CD4-positive, alpha-beta T cell treated with Interleukin-2 at 100 ng/mL for 4 hours (primary cell): ENCODE measurements at regions not wholly inside any gene's neighbourhood (a gene's known extent, or its start where the extent isn't known, plus 50 kb on each side); places are given as distances from the start of the nearest gene placed in this dataset.
A peak's percentile ranks its signal among the peaks of the same experiment; 100 is the strongest.

Experiments used
- DNase-seq: peaks from one replicate; pipeline ENCODE4 v3.0.0-alpha.2; 2020; ENCODE audit warnings: low spot score

DNA sequence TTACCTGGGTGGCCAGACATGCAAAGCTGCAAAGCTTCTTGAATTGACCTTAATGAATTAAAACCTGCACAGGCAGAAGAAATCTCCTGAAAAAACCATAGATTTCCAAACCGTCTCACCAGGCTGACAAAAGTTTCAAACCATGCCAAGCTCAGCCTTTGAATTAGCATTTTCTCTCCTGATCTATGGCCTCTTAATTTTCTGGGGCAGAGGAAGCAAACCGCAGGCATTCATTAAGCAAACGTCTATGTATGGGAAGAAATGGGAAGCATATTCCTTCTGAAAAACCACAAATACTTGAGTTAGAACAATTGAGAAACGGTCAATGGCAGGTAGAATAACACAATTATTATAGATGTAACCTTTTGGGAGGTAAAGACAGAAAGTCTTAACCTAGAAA, 500.2 kb upstream of the NR2F2 start:
- DNase-seq, result no peak

DNA sequence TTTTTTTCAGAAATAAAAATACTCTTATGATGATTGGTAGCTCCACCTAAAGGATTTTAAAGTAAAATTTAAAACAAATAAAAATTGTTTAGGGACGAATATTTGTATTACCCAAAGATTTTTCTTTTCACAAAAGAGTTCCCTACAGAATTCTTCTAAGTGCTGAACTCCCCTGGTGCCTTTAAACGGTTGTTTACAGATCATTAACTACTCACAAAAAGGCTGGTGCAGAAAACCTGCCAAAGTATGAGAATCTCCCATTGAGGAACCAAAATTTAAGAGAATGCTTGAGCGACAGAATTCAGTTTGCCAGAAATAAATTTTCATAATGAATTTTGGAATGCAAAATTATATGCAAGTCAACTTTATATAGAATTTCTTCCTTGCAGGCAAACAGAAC, 497.8 kb upstream of the NR2F2 start:
- DNase-seq, result no peak

DNA sequence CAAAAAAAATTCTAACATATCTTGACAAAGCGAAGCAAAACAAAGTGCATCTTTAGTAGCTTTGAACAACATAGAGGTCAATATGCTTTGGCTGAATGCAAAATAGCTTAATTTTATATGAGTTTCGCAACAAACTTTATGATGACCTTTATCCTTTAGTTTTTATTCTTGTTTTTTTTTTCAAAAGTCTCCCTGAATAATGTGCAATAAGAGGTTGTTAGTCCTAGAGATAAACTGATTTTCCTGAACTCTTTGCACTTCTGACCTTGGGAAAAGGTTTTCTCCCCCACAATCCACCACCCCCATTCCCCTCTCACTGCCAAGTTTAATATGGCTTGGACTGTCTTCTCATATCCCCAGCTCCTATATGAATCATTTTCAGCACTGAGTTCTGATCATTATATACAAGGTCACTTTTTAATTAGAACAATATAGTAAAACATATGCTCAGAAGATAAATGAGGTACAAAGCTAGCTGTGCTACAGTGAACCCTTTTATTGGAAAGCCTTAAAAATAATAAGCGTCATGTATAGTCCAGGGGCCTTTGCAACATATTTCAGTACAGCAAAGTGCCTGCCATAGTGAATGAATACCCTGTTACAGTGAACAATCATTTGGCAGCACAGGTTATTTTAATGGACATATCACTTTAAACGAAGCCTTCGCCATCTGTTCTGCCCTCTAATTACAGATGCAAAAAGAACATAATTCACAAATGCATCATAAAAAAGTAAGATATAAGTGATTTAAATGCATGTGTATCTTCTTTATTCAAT, 496.3 kb upstream of the NR2F2 start:
- DNase-seq, result no peak

DNA sequence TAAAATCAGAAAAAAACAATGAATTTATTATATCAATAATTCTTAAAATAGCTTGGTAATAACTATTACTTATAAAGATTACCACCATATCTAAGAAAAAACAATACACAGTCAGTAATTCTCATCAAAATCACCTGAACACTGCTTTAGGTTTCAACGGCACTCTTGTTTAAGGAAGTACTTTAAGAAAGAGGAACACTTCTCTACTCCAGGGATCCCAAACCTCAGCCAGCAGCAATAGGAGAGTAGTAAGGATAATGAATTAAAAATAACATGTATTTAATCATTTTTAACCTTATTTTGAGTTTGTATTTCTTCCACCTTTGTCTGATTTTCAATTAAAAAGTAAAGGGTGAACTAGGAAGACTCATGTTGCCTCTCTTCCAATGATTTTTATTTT, 494.0 kb upstream of the NR2F2 start:
- DNase-seq, result no peak

DNA sequence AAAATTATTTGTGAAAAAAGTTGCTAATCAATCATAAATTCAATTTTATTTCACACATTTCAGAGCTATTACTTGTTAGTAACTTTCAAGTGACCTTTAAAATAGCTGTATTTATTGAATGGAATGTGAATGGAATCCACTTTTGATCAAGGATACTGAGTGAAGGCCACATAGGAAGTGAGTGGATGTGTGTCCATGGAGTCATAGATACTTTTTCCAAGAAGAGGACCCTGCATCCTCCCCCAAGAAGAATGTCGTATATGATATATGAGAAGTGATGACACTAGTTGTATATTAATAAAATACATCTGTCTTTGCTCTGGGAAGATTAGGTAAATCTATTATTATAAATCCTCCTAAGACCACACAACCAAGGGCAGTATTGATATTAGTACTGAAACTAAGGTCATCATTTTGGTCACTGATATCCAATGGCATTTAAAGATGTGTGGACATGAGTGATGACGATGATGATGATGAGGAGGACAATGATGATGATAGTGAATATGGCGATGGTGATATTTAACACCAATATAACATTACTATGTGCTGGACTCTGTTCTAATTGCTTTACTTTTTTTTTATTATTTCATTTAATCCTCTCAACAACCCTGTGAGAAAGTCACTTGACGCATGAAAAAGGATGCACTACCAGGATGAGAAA, 493.0 kb upstream of the NR2F2 start:
- no peak for DNase-seq

DNA sequence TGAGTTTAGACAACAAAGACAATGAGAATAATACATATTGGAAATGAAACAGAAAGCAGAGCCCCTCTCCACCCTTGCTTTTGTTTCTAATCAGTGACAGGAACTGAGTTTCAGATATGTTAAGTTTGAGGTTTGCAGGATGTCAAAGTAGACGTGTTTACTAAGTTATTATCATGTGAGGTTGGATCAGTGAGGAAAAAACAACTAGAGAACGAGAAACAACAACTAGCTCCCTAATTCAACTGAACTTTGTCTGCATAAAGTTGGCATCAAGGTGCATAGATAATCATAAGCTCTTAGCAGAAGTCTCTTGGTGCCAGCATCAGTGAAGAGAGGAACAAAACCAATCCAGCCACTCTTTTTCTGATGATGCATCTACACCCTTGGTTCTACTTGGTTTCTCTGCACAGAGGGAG, 491.1 kb upstream of the NR2F2 start:
- DNase-seq, result peak; percentile 10

DNA sequence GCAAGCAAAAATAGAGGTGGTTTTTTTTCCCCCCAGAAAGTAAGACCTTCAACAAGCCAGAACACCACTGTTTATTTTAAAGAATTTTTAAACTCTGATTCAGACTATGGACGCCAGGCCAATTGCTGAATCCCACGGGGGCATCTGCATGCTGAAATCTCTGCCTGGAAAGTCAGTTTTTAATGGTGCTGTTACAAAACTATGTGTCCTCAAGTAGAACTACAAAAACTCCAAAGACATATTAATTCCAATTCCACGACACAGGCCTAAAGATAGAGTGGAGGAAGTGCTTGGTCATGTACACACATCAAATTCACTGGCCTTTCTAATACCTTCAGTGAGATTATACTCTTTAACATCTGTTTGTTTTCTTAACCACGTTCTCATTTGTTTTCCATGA, 490.5 kb upstream of the NR2F2 start:
- DNase-seq, result no peak

DNA sequence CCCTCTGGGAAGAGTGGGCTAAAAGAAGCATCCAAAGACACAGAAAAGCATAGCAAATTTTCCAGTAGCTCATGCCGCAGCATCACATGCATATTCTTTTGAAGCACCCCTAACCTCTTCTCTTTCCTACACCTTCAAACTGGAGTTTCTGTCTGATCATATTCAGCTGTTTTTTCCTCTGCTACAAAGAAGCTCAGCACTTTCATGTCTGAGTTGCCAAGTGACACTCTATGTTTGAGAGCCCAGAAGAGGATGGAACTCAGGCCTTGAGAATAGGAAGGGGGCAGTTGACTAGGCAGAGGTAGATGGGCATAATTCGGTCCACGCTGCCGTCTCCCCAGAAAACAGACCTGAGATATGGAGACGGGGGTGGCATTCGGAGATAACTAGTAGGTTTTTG, 489.6 kb upstream of the NR2F2 start:
- no peak for DNase-seq

DNA sequence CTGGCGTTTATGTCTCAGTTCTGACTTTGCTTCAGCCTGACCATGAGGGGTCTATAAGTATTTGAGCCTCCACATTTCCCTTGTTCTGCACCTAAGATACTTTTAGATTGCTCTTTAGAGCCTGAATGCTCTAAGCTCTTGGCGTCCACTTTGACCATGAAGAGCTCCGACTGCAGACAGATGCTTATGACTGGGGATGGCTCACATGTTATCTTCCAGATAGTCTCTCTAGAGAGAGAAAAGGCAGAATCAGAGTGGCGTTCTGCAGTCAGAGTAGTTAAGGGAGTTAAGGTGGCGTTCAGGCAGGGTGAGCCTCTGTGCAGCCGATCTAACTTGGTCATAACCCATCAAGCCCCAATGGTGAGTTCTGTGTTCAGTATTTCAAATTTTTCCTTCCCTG, 487.9 kb upstream of the NR2F2 start:
- DNase-seq, result no peak

DNA sequence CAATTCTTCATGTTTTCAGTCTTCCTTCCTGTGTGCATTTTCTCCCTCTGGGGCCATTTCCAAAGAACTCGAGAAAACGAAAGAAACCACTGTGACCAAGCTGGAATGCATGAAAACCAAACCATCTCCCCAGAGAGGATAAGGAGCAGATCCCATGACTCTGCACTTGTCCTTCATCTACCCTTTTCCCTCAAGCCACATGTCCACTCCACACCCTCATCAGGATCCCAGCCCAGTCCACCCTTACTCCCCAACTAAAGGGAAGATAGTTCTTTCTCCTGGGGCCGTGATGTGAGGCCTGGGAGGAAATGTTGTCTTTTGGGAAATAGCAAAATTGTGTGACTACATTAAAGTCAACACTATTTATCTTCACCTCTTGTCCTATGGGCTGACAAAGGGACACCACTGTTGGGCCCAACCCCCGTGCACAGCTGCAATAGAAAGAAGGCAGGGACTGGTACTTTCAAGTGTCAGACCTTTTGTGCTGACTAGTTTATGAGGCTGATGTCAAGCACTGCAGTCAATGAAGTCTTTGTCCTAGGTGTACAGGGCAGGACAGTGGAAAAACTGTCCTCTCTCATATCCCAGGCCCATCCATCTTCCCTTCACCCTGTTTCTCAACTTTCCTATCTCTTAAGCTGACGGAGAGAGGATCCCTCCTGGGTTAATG, 487.1 kb upstream of the NR2F2 start:
- no peak for DNase-seq

DNA sequence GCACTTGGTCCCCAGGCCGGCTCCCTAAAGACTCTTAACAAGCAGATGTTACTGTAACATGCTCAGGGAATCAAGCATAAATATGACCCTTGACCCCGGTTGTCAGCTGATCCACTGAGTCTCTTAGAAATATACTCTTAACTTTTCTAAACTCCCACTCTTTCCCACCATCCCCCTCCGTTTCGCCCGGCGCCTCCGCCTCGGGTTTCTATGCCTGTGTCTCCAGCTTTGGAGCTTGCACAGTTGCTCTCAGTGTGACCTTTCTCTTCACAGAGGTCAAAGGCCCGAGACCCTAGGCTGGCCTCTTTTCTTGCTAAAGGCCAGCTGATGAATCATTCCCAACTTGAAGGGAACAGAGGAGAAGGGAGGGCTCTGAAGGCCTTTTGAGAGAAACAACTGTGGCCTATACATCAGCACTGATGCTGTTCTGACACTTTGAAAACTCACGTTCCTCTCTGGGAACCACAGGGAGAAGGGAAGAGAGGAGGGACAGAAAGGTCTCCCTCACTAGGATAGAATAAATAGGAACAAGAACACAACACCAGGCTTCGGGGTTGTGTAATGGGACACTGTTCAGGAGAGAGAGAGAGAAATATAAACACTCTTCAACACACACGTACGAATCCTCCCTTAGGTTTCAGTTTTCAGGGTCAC, 484.5 kb upstream of the NR2F2 start:
- no peak for DNase-seq

DNA sequence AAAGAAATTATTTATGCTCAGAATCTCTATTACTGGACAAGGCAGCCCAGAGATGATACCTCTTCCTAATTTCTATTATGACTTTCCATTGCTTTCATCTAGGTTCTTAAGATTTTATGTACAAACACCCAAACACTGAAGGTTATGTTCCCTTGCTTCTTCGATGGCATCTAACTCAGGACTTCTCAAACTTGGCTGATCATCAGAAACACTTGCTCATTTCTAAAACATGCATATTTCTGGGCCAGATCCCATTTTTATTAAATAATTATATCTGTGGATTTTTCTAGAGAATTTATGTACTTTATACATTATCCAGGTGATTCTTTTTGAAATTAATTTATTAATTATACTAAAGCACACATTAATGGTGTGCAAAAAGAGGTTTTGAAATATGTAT, 482.4 kb upstream of the NR2F2 start:
- DNase-seq, result no peak

DNA sequence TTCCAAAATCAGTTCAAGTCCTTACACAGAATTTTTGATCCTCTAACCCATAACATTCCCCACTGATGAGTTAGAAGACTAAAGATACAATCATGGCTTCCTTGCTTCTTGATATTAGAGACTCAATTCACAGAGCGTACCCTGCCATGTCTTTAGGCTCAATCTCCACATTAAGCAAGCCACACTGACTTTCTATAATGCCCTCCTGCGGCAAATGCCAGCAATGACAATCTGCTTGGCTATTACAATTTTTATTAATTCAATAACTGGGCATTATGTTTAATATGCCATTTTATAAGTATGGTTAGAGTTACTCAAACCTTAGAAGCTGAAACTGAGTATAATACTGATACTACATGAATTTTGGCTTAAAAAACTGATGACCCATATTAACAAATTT, 479.7 kb upstream of the NR2F2 start:
- DNase-seq, result no peak

DNA sequence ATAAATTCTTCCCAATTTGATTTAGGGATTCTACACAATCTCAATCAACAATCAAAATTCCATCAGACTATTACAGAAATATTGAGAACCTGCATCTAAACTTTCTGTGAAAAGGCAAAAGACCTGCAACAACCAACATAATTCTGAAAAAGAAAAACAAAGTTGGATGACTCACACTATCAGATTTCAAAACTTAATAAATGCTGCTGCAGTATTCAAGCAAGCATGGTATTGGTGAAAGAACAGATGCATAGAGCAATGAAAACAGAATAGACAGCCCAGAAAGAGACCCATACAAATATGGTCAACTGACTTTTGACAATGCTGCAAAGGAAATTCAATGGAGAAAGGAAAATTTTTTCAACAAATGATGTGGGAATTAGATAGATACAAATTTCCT, 477.1 kb upstream of the NR2F2 start:
- no peak for DNase-seq

DNA sequence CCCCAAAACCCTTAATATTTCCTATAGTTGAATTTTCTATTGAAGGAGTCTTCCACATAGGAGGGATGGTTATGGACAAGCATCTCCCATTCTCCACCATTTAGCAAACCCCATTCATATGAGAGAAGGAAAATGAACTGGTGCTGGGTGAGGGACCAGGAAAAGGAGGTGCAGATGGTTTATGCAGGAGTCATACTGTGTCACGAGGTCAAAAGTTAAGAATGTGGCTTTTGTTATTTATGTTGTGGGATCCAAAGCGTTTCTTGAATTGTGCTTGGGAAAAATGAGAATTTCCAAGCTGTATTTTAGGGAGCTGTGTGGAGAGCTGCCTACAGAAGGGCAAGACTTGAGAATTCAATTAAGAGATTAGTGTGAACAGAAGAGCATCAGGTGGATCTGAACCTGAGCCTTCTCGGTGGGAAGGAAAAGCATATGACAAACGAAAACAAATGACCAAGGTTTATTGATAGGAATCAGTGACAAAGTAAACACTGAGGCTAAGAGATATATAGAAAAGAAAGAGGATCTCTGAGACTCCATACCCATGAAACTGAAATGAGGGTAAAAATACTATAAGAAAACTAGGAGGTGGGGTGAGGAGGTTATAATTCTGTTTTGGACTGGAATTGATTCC, 473.3 kb upstream of the NR2F2 start:
- no peak for DNase-seq

DNA sequence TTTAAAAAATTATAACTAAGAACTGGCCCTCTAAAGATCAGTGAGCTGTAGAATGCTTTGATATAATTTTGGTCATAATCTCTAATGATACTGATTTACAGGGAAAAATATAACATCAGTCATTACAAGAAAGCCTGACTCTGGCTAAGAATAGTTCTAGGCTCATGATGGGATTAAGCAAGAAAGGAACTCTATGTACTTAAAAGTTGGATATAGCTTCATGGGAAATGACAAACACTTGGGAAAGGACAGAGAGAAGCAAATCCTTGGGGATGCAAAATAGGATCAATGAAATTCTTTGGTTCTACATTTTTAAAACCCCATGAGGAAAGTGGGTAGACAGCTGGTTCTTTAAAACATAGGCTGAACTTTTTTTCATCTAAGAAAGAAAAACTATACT, 472.7 kb upstream of the NR2F2 start:
- DNase-seq, result no peak

DNA sequence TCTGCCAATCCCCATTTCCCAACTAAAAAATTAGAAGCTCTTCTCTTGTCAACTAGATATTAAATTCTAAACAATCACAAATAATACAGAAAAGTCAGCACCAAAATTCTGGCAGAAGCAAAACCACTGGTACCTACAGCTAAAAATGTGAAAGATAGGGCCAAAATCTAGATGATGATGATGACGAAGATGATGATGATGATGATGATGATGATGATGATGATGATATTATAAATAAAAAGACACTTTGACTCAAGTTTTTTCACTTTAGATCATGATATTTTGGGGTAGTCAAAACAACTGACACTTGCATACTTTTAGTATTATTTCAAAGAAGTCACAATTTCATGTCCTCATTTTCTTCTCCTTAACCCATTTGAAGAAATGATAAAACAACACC, 470.1 kb upstream of the NR2F2 start:
- no peak for DNase-seq

DNA sequence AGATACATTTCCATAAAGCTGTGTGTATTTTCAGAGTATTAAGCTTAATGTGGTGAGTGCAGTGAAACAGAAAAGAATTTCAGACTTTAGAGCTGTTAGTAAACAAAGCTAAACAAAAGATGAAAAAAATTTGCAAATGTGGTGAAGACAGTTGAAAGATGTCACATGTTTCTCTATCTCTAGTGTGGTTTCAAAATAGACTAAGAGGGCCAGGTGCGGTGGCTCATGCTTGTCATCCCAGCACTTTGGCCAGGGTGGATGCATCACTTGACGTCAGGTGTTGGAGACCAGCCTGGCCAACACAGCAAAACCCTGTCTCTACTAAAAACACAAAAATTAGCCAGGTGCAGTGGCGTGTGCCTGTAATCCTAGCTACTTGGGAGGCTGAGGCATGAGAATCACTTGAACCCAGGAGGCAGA, 466.0 kb upstream of the NR2F2 start:
- peak; percentile 8 for DNase-seq

DNA sequence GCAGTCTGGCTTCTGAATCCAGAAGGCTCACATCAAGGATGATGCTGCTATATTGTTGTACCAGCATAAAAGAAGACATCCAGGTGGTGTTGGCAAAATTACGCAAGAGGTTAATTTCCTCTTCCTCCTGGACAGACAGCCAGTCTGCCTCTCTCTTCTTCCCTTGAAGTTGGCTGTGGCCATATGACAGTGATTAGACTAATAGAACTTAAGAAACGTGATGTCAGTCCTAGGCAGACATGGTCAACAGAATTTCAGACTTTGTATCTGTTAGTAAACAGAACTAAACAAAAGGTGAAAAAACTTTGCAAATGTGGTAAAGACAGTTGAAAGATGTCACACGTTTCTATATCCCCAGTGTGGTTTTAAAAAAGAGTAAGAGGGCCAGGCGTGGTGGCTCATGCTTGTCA, 465.2 kb upstream of the NR2F2 start:
- DNase-seq, result no peak

DNA sequence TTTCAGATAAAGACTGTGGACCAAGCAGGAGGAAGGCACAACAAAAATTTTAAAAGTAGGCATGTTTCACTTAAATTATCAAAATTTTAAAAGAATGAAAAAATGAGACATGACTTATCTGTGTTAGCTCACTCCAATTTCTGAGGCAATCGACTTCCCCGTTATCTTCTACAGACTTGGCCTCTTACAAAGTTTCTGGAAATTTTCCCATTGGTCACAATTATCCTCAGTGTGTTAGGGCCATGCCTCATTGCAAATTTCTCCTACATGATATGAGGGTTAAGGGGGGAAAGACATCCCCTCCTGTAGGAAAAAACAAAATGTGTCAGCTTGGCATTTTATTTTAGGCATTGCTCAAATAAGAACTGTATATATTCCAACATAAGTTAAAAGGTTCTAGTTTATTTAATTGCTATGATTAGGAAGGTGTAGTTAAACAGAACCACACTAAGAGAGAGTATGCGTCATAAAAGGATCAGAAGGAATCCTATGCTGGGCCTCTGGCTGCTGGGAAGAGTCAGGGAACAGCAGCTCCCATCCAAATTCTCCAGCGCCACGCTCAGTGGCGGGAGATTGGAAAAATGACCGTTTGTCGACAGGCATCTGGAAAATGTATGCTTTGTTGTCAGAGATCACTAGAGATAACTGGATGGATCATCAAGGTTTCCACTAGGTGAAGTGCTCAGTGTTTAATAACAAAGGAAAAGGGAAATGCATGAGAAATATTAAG, 463.6 kb upstream of the NR2F2 start:
- no peak for DNase-seq

DNA sequence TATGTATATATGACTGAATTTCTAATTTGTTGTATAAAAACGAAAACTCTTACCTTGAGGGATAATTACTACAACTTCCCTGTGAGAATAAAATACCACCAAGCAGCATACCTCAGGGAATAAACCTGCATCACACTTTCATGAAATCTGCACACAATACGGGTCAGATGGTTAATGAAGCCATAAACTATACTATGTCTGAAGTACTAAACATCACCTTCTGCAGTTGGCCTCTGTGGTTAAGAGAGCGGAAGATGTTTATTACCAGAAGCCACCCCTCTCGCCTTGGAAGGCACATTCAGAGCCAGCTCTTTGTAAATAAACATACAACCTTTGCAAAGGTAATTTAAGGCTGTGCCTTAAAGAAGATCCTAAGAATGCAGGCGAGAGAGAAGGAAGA, 462.1 kb upstream of the NR2F2 start:
- no peak for DNase-seq

DNA sequence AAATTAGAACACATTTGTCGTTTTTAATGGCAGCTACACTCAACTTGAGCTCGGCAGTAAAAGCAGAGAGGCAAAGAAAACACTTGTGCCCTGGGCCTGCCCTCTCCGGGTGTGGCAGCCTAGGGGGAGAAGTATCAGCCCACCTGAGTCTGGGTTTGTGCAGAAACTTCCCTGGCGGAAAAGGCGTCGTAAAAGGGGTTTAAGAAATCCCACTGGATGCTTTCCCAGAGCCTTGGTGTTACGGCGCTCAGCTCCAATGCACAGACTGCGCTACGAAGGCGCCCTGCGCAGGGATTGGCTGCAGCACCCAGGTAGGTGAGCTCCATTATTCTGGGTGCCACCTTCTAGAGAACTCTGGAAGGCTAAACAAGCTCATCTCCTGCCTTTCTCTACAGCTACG, 461.5 kb upstream of the NR2F2 start:
- DNase-seq, result no peak
